ENCODE measurements at regions not wholly inside any gene's neighbourhood (a gene's known extent, or its start where the extent isn't known, plus 50 kb on each side); places are given as distances from the start of the nearest gene placed in this dataset.
A peak's percentile ranks its signal among the peaks of the same experiment; 100 is the strongest.
"Not testable (repeated sequence)": the region's sequence is repeated elsewhere in the genome, so short reads cannot be mapped to it uniquely, and the experiment has no call there.

DNA sequence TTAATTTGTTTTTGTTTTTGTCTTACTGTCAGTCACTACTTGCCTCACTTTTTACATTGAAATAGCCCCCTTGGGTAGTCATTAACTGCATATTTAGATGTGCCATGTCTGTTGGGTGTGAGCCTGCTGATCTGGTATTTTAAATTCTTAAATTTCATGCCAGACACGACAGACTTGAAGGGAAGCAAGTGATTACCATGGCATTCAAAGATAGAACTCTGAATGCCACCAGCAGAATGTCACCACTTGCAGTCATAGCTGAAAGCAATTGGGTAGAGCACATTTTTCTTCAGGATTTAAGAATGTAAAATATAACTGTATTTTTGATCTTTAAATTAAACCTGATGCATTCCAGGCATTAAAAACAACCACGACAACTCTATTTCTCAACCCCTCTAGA, 396.5 kb upstream of the ATP10A start:
- DNase-seq, result no peak

DNA sequence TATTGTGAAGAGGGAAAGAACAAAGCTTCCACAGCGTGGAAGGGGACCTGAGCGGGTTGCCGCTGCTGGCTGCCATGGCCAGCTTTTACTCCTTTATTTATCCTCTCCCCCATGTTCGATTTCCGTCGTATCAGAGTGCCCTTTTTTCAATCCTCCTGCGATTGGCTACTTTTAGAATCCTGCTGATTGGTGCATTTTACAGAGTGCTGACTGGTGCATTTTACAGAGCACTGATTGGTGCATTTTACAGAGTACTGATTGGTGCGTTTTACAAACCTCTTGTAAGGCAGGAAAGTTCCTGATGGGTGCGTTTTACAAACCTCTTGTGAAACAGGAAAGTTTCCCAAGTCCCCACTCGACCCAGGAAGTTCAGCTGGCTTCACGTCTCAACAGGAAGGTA, 381.7 kb upstream of the ATP10A start:
- not testable (repeated sequence) for DNase-seq

DNA sequence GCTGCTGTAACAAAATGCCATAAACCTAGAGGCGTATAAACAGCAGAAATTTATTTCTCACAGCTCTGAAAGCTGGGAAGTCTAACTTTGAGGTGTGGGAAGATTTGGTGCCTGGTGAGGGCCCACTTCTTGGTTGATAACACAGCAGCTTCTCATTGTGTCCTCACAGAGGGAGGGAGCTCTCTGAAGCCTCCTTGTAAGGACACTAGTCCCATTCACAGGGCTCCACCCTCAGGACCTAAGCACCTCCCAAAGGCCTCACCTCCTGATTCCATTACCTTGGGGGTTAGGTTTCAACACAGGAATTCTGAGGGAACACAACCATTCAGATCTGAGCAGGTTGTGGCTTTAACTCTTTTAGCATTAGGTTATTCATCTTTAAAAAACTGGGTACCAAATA, 380.3 kb upstream of the ATP10A start:
- no peak for DNase-seq

GRCh38 chr15:26242565-26243071, 379.5 kb upstream of the ATP10A start:
- DNase-seq, result no peak

GRCh38 chr15:26235864-26236263, 372.7 kb upstream of the ATP10A start:
- no peak for DNase-seq

DNA sequence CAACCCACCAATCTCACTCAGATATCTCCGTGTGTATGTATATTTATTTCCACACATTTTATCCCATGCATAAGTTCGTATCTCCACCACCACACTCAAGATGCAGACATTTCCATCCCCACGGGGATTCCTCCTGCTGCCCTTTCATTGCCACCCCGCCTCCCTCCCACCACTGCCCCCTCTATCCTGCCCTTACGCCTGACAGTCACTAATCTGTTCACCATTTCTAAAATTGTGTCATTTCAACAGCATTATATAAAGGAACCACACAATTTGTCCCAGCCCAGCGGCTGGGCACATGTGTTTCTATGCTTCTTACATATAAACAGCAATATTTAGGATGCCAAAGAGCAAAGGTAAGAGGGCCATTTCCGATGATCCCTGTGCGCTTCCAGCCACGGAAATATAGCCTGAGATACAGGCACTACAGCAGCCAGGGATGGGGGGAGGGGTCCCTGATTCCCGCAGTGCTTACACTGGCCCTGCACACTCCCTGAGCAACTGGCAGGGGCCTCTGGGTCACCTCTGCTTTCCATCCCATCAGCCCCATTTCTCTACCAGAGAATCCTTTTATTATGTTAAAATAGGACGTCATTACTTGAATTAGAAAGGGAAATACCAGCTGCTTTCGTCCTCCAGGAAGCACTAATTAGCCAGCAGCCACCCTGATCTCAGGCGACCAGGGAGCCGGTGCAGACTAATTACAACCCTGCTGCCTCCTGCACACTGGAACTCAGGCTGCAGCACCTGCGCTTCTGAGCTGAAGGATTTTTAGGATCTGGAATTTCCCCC, 372.0 kb upstream of the ATP10A start:
- DNase-seq, result no peak

- no peak for DNase-seq
These were observed 369.6 kb upstream of the ATP10A start for GRCh38 chr15:26232691-26233090.

DNA sequence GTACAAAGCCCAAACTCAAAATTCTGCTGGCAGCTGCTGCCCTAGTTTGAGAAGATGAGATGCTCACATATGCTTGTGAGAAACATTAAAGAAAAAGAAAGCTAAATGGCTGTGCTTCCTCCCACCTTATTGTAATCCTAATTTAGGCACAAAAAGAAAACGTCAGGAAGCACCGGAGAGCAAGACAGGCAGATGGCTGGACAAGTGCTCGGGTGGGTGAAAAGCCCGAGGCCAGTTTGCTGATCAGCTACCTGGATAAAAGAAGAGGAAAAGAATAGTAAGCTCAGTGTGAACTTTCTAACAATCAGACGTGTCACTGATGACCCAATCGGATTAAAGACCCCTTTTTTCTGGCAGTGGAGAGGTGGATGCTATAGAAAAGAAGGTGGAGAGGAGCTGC, 368.0 kb upstream of the ATP10A start:
- DNase-seq, result no peak

DNA sequence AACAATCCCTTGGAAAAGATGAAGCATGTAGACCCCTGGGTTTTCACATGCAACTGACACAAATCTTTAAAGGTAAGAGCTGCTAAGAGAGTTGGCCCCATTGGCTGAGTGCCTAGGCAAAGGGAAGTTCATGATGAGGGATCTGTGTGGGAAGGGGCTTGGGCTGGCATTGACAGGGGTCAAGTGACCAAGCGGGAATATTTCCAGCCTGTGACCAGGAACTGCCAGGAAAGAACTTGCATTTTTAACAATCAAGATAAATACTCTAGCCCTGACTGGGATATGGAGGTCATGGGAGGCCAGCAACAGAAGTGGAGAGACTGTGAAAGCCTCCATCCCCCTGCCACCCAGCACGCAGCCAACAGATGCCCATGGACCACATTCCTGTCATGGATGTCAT, 361.1 kb upstream of the ATP10A start:
- DNase-seq, result no peak

- DNase-seq, result no peak
These were observed 360.6 kb upstream of the ATP10A start for GRCh38 chr15:26223720-26224119.

DNA sequence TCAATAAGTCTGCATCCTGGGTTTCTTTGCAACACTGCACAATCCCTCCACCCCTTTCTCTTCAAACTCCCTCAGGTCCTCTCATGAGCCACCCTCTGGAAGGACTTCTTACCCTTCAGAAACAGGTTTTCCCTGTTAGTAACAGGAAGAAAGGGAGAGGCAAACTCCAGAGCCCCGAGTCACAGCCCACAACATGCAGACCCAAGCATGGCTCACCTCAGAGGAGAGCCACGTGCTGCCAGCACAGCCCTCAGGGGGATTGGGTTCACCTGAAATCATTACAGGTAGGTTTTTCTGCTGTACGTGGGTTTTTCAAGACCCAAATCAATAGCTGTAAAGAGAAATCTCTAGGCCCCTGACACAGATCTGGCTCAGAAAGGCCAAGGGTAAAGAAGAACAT, 359.7 kb upstream of the ATP10A start:
- peak; percentile 76 for DNase-seq

- not testable (repeated sequence) for DNase-seq
These were observed 353.9 kb upstream of the ATP10A start for GRCh38 chr15:26217043-26217442.

DNA sequence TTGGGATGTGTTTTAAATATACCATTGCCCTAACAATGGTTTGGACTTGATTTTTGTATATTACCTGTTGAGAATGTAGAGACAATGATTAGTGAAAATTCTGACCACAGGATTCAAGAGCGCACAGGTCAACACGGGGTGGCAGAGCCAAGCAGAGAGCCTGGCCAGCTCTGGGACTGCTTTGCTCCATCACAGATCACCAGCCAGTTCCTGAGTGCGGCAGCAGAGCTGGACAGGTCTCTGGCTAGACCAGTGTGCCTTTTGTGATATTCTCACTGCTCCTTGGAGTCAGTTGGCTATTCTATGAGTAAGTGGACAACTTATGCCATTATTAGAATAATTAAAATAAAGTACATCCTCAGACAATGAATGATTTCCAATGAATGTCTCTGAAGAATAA, 351.2 kb upstream of the ATP10A start:
- no peak for DNase-seq

DNA sequence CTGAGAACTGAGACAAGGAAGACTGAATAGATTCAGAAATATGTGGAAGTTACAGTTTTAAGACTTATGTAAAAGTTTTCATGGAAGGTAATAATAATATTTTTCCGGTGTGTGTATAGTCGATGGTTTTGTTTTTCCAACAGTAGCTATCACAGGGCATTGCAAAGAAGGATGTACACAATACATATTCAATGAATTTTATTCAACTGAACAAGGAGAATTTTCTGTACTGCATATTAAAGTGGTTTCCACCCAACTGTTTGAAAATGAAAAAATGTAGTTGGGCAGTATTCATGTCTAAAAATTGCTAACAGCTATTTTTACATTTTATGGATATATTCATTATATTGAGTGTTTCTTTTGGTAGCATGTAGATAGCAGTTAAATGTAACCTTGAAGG, 350.3 kb upstream of the ATP10A start:
- no peak for DNase-seq

DNA sequence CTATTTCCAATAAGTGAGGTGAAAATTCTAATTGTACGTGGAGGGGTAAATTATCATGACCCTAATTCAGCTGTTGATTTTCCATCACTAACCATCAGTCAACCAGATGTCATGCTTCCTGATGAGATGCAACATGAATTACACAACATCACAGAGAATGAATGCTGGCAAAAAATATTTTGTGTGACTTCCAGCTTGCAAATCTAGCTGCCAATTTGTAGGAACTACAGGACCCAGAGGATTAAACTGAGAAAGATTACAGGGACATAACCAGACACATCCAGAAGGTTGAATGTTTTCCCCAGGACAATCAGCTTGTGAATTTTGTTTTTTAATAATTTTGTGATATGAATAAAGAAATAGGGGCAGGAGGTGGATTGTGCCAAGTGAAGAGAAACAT, 349.0 kb upstream of the ATP10A start:
- DNase-seq, result no peak

GRCh38 chr15:26210980-26211379, 347.9 kb upstream of the ATP10A start:
- DNase-seq, result no peak

GRCh38 chr15:26201177-26201858, 338.2 kb upstream of the ATP10A start:
- no peak for DNase-seq

DNA sequence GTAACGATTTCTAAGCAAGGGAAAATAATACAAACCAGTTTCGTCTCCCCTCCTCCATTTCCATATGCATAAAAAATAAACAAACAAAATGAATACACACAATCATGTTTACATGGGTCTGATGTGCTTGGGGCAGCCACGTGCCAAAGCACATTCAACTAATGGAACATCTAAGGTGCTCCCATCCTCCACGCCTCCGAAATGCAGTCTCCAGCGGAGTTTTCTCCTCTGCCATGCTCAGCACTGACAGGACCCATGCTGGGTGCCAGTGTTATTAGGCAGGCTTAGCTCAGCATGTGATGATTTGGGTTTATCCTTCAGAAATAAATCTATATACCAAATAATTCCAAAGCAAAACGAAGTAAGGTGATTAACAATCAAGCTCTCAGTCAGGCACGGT, 337.3 kb upstream of the ATP10A start:
- DNase-seq, result no peak

DNA sequence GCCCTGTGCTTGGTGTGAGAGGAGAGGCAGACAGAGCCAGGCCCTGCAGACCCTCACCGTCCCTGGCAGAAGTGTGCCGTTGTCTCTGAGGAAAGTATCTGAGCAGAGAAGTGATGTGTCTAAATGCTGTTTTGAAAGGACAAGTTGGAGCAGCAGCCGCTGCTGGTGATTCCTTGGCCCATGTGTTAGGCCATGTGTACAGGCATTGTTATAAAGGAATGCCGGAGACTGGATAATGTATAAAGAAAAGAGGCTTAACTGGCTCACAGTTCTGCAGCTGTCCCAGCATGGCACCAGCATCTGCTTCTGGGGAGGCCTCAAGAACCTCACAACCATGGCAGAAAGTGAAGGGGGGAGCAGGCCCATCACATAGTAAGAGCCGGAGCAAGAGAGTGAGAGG, 334.6 kb upstream of the ATP10A start:
- DNase-seq, result no peak

GRCh38 chr15:26197060-26197459, 333.9 kb upstream of the ATP10A start:
- no peak for DNase-seq

- no peak for DNase-seq
These were observed 328.1 kb upstream of the ATP10A start for GRCh38 chr15:26191193-26191592.

DNA sequence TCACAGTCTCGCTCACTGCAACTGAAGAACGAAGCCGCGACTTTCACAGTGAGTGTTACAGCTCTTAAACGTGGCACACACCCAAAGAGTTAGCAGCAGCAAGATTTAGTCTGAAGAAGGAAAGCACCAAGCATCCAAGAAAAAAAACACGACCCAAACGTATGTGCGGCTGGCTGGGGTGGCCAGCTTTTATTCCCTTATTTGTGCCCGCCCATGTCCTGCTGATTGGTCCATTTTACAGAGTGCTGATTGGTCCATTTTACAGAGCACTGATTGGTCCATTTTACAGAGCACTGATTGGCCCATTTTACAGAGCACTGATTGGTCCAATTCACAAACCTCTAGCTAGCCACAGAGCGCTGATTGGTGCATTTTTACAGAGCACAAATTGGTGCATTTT, 323.0 kb upstream of the ATP10A start:
- not testable (repeated sequence) for DNase-seq

GRCh38 chr15:26182441-26182840, 319.3 kb upstream of the ATP10A start:
- no peak for DNase-seq

DNA sequence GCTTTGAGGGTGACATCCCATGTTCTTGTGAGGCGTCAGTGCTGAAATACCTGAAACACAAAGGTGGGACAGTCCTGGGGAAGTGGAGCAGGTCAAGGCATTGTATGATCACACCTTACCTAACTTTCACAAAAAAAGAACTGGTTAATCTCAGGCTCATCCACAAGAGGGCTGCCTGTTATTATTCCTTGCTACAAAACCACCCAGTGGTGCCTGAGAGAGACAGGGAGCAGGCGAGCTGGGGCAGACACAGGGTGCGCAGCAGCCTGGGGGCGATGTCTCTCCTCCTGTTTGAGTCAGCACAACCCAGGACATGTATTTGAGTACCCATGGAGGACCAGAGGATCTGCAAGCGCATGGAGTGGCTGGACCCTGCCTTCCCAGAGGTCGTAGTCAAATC, 316.8 kb upstream of the ATP10A start:
- DNase-seq, result peak; percentile 83
